HEK293 (cell line): ENCODE measurements at regions not wholly inside any gene's neighbourhood (a gene's known extent, or its start where the extent isn't known, plus 50 kb on each side); places are given as distances from the start of the nearest gene placed in this dataset.

Experiments used
- TCF7L2 ChIP-seq: IDR thresholded peaks from 2 replicates; pipeline ENCODE4 v1.6.1; 2011; ENCODE audit warnings: low read depth, mild to moderate bottlenecking, inconsistent platforms, low read length, moderate library complexity, borderline replicate concordance
- YY1 ChIP-seq: fragments of 450-650 bp; formaldehyde crosslinking; IDR thresholded peaks from 2 replicates; pipeline ENCODE4 v1.5.1; 2018; ENCODE audit warnings: missing biosample characterization, missing genetic modification characterization
- ZNF114 ChIP-seq: fragments of 450-650 bp; formaldehyde crosslinking; IDR thresholded peaks from 2 replicates; pipeline ENCODE4 v1.5.0; 2017; ENCODE audit warnings: missing biosample characterization, missing genetic modification characterization
- ZNF121 ChIP-seq: fragments of 450-650 bp; formaldehyde crosslinking; IDR thresholded peaks from 2 replicates; pipeline ENCODE4 v1.5.1; 2016; ENCODE audit warnings: missing biosample characterization, missing genetic modification characterization
- ZNF629 ChIP-seq: fragments of 450-650 bp; formaldehyde crosslinking; IDR thresholded peaks from 2 replicates; pipeline ENCODE4 v1.5.1; 2017; ENCODE audit warnings: missing biosample characterization, missing genetic modification characterization
- ZNF658 ChIP-seq: fragments of 450-650 bp; formaldehyde crosslinking; IDR thresholded peaks from 2 replicates; pipeline ENCODE4; 2016; ENCODE audit warnings: missing biosample characterization, missing genetic modification characterization
- ZNF843 ChIP-seq: fragments of 450-650 bp; formaldehyde crosslinking; IDR thresholded peaks from 2 replicates; pipeline ENCODE4 v1.5.1; 2016; ENCODE audit warnings: missing biosample characterization, missing genetic modification characterization
- TF ChIP-seq, protein P1 (sequence below): fragments of 450-650 bp; formaldehyde crosslinking; IDR thresholded peaks from 2 replicates; pipeline ENCODE4 v1.5.1; 2016; ENCODE audit warnings: missing biosample characterization, missing genetic modification characterization

DNA sequence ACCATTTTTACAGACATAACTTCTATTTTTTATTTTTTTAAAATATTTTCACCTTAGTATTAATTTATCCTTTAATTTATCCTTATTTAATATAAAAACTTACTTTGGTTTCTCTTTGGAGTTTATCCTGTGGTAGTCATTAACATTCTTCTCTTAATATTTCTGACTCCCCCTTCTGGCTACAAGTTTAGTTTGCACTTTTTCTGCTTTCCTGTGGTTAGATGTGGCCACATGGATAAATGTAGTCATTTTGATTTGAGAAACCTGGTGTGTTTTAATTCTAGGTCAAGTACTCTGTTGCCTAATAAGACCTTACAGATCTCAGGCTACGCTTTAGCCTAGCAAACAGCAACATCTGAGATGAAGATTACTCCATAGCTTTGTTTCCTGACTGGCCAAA is 1187.5 kb downstream of the HACE1 start:
- no peak for TF ChIP-seq ZNF121 (tag by site-specific recombination)
- TF ChIP-seq ZNF843 (tag by site-specific recombination) = no peak
- TF ChIP-seq, protein P1, sequence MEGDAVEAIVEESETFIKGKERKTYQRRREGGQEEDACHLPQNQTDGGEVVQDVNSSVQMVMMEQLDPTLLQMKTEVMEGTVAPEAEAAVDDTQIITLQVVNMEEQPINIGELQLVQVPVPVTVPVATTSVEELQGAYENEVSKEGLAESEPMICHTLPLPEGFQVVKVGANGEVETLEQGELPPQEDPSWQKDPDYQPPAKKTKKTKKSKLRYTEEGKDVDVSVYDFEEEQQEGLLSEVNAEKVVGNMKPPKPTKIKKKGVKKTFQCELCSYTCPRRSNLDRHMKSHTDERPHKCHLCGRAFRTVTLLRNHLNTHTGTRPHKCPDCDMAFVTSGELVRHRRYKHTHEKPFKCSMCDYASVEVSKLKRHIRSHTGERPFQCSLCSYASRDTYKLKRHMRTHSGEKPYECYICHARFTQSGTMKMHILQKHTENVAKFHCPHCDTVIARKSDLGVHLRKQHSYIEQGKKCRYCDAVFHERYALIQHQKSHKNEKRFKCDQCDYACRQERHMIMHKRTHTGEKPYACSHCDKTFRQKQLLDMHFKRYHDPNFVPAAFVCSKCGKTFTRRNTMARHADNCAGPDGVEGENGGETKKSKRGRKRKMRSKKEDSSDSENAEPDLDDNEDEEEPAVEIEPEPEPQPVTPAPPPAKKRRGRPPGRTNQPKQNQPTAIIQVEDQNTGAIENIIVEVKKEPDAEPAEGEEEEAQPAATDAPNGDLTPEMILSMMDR = no peak
- TF ChIP-seq ZNF629 (tag by site-specific recombination) = no peak
- no peak for TF ChIP-seq ZNF114 (tag by site-specific recombination)
- TF ChIP-seq ZNF658 (tag by site-specific recombination) = no peak
- no peak for TF ChIP-seq TCF7L2
- TF ChIP-seq YY1 (tag by site-specific recombination) = no peak
